ENCODE measurements at regions not wholly inside any gene's neighbourhood (a gene's known extent, or its start where the extent isn't known, plus 50 kb on each side); places are given as distances from the start of the nearest gene placed in this dataset.
"Not testable (repeated sequence)": the region's sequence is repeated elsewhere in the genome, so short reads cannot be mapped to it uniquely, and the experiment has no call there.

DNA sequence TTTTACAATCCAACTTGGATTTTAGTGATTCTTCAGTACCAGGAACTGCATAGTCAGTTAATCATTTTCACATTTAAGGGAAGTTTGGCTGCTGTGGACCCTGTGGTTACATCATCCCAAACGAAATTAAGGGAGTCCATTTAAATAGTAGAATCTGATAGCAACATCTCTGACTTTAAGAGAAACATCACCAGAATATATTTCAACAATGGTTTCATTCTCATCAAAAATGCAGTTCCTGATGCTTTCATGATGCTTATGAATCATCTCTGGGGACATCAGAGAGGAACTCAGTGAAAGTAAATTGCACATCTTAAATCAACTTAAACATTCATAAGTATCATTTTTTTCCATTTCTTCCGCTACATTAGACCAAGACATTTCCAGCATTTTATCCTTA is 1170.7 kb downstream of the FSCB start:
- Mint-ChIP-seq H3K4me3 (no peak overlapping the region), H3K36me3 (ENCODE audit: low read depth) (no peaks in the 10 kb centered on the region), H3K9me3 (peaks cover 7% of the 10 kb centered on the region), H3K27ac (no peak overlapping the region), H3K27me3 (no peaks in the 10 kb centered on the region), H3K4me1 (no peaks in the 10 kb centered on the region)
- ATAC-seq (no peak), DNase-seq (no peak)

DNA sequence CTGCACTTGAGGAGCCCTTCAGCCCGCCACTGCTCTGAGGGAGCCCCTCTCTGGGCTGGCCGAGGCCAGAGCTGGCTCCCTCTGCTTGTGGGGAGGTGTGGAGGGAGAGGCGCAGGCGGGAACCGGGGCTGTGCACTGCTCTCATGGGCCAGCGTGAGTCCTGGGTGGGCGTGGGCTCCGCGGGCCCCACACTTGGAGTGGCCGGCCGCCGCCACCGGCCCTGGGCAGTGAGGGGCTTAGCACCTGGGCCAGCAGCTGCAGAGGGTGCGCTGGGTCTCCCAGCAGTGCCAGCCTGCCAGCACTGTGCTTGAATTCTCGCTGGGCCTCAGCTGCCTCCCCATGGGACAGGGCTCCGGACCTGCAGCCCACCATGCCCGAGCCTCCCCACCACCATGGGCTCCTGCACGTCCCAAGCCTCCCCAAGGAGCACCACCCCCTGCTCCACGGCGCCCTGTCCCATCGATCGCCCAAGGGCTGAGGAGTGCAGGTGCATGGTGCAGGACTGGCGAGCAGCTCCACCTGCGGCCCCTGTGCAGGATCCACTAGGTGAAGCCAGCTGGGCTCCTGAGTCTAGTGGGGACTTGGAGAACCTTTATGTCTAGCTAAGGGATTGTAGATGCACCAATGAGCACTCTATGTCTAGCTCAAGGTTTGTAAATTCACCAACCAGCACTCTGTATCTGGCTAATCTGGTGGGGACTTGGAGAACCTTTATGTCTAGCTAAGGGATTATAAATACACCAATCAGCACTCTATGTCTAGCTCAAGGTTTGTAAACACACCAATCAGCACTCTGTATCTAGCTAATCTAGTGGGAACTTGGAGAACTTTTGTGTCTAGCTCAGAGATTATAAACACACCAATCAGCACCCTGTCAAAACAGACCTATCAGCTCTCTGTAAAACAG is 1180.3 kb downstream of the FSCB start:
- H3K4me1 Mint-ChIP-seq; ATAC-seq; H3K4me3 Mint-ChIP-seq; DNase-seq; H3K27ac Mint-ChIP-seq; H3K36me3 Mint-ChIP-seq (ENCODE audit: low read depth); H3K27me3 Mint-ChIP-seq: not testable (repeated sequence)
- peaks cover 14% of the 10 kb centered on the region for H3K9me3 Mint-ChIP-seq

DNA sequence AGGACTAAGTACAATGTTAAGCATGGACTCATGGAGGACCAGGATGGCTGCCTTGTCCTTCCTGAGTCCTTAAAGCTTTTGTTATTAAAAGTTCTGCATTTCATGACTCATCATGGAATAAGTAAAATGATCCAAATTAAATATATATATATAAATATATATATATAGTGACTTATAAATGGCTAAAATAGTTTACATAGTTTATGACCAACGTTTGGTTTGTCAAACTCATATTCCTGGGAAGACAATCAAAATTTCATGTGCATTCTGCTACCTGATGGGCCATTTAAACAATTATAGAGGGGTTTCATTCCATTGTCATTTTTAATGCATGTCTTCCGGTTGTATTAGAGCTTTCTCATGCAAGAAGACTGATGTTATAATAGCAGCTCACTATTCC is 1190.7 kb downstream of the FSCB start:
- no peaks in the 10 kb centered on the region for H3K4me1 Mint-ChIP-seq
- no peaks in the 10 kb centered on the region for H3K36me3 Mint-ChIP-seq (ENCODE audit: low read depth)
- H3K27ac Mint-ChIP-seq = no peak overlapping the region
- H3K4me3 Mint-ChIP-seq = no peak overlapping the region
- no peaks in the 10 kb centered on the region for H3K27me3 Mint-ChIP-seq
- H3K9me3 Mint-ChIP-seq = peaks cover 15% of the 10 kb centered on the region
- no peak for DNase-seq
- no peak for ATAC-seq

DNA sequence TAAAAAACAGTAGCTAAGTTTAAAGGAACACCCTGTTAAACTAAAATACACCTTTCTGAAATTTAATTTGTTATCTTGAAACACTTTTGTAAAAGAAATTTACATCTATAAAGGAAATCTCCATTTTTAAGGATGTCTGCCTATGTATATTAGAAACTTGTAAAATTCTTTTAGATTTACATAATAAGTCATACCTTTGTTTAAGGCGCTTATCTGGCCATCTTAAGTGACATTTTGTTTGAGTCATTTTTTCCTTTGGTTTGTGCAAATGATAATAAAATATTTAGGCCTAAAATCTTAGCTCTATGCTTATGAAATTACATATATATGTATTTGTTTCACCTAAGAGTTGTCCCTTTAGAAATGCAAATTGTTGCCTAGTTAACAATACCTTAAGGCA is 1193.4 kb downstream of the FSCB start:
- Mint-ChIP-seq H3K27ac (no peak overlapping the region), H3K4me1 (no peaks in the 10 kb centered on the region), H3K9me3 (peaks cover 21% of the 10 kb centered on the region), H3K27me3 (no peaks in the 10 kb centered on the region), H3K4me3 (no peak overlapping the region), H3K36me3 (ENCODE audit: low read depth) (no peaks in the 10 kb centered on the region)
- DNase-seq (no peak), ATAC-seq (no peak)

DNA sequence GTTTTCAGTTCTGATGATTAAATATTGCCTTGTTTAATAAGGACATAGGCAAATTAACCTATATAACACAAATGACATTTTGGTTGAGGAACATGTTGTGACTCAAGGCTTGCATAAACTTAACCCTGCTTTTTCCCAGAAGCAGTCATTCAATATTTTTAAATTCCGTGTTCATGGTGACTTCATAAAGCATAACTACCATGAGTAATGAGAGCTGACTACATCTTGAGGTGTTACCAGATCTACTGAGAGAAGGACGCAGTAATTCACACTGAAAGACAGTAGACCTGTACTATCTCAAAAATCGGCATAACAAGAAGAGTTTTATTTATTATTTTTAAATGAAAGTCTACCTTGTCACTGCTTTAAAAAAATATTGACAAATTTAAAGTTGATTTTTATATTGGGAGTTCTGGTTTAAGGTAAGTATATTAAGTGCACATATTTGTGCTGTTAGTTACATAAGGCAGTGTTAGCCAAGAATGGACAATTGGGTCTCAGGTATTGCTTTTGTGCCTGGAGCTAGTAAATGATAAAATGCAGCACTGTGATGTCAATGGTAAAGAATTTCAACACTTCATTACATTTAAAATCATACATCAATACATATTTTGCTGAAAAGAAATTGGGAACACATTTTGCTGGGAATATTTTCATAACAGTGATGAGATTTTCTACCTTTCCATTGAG is 1198.5 kb downstream of the FSCB start:
- Mint-ChIP-seq H3K9me3 (peaks cover 18% of the 10 kb centered on the region), H3K4me1 (no peaks in the 10 kb centered on the region), H3K27me3 (no peaks in the 10 kb centered on the region), H3K36me3 (ENCODE audit: low read depth) (no peaks in the 10 kb centered on the region), H3K4me3 (no peak overlapping the region), H3K27ac (no peak overlapping the region)
- DNase-seq (no peak), ATAC-seq (no peak)

DNA sequence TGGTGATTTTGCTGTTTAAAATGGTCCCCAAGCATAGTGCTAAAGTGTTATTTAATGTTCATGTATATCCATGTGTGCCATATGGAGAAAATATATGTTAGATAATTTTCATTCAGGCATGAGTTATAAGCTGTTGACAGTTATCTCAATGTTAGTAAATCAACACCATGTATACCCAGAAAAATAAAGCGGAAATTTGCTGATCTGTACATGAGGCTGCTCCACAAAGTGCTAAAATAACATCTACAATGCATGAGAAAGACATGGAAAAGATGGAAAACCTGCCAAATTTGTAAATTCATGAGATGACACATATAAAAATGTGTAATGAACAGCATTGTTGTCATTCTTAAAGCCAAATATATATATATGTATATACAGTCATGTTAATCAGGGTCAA is 1199.2 kb downstream of the FSCB start:
- Mint-ChIP-seq H3K27ac (no peak overlapping the region), H3K4me3 (no peak overlapping the region), H3K9me3 (peaks cover 17% of the 10 kb centered on the region), H3K27me3 (no peaks in the 10 kb centered on the region), H3K36me3 (ENCODE audit: low read depth) (no peaks in the 10 kb centered on the region), H3K4me1 (no peaks in the 10 kb centered on the region)
- ATAC-seq (no peak), DNase-seq (no peak)

DNA sequence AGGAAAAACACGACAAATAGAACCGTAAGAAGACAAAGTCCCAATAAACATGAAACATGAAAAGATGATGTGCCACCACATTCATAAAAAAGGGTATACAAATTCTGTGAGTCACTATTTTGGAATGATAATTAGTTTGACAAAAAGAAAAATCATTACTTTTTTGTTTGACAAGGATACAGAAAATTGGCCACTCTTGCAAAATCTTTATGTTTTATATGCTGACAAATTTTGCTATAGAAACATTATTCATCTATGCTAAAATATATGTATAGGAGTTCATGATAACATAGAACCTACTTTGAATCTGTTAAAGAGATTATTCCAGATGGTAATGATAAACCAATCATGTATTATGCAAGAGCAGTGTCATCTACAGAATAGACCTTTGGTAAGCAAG is 1201.0 kb downstream of the FSCB start:
- Mint-ChIP-seq H3K4me3 (no peak overlapping the region), H3K27me3 (no peaks in the 10 kb centered on the region), H3K9me3 (peaks cover 15% of the 10 kb centered on the region), H3K36me3 (ENCODE audit: low read depth) (no peaks in the 10 kb centered on the region), H3K4me1 (no peaks in the 10 kb centered on the region), H3K27ac (no peak overlapping the region)
- DNase-seq = no peak
- no peak for ATAC-seq

DNA sequence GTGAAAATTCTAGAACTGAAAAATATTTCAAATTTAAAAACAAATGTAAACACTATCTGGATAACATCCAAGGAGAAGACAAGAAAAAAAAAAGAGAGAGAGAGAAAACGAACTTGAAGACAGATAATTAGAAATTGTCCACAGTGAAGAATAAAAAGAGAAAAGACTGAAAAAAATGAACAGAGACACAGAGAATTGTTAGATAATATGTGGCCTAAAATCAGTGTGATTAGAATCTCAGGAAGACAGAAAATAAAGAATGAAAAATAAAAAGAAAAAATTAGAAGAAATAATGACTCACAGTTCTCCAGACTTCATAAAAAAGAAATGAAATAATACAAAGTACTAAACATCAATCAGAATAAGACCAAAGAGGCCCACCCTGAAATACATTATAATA is 1209.3 kb downstream of the FSCB start:
- Mint-ChIP-seq H3K27ac (no peak overlapping the region), H3K9me3 (peaks cover 23% of the 10 kb centered on the region), H3K4me3 (no peak overlapping the region), H3K36me3 (ENCODE audit: low read depth) (no peaks in the 10 kb centered on the region), H3K27me3 (no peaks in the 10 kb centered on the region), H3K4me1 (no peaks in the 10 kb centered on the region)
- ATAC-seq (no peak), DNase-seq (no peak)

DNA sequence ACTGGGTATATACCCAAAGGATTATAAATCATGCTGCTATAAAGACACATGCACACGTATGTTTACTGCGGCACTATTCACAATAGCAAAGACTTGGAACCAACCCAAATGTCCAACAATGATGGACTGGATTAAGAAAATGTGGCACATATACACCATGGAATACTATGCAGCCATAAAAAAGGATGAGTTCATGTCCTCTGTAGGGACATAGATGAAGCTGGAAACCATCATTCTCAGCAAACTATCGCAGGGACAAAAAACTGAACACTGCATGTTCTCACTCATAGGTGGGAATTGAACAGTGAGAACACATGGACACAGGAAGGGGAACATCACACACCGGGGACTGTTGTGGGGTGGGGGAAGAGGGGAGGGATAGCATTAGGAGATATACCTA is 1211.0 kb downstream of the FSCB start:
- H3K4me1 Mint-ChIP-seq; H3K36me3 Mint-ChIP-seq (ENCODE audit: low read depth); H3K27me3 Mint-ChIP-seq; H3K4me3 Mint-ChIP-seq; DNase-seq; H3K27ac Mint-ChIP-seq; ATAC-seq: not testable (repeated sequence)
- peaks cover 24% of the 10 kb centered on the region for H3K9me3 Mint-ChIP-seq

DNA sequence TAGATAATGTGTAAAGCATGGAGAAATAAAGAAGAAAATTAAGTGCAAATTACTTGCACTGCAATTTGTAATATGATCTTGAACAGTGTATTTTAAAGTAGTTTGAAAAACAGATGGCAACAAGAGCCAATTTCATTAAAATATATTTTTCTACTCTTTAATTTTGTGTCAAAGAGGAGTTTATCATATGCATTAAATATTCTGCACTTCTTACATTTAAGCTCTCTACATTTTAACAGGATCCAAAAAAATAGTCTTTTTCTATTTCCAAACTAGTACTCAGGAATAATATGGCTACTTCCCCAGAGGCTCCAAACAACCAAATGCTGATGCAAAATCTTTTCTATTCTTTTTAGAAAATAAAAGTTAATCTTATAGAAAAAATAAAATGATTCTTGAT is 1221.5 kb downstream of the FSCB start:
- Mint-ChIP-seq H3K27ac (no peak overlapping the region), H3K4me1 (no peaks in the 10 kb centered on the region), H3K27me3 (no peaks in the 10 kb centered on the region), H3K4me3 (no peak overlapping the region), H3K9me3 (peaks cover 8% of the 10 kb centered on the region), H3K36me3 (ENCODE audit: low read depth) (no peaks in the 10 kb centered on the region)
- no peak for ATAC-seq
- DNase-seq = no peak

DNA sequence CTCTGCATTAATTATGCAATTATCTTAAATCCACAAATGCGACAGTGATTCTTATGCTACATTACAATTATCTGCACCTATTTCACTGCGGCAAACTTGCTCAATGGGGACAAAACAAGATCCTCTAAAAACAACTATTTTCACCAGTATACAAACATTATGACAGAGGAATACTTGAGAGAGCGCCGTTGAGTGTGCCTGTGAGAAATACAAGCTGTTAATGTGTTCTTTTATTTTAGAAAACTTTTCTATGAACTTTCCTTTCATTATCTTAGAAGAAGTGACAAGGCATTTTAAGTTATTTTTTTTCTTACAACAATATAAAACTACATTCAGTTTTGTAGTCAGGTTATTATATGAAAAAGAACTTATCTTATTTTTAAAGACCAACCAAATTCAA is 1247.0 kb downstream of the FSCB start:
- no peak overlapping the region for H3K4me3 Mint-ChIP-seq
- no peaks in the 10 kb centered on the region for H3K4me1 Mint-ChIP-seq
- ATAC-seq (no peak), DNase-seq (no peak)
- no peaks in the 10 kb centered on the region for H3K36me3 Mint-ChIP-seq (ENCODE audit: low read depth)
- no peak overlapping the region for H3K27ac Mint-ChIP-seq
- H3K27me3 Mint-ChIP-seq = no peaks in the 10 kb centered on the region
- H3K9me3 Mint-ChIP-seq = peaks cover 10% of the 10 kb centered on the region

DNA sequence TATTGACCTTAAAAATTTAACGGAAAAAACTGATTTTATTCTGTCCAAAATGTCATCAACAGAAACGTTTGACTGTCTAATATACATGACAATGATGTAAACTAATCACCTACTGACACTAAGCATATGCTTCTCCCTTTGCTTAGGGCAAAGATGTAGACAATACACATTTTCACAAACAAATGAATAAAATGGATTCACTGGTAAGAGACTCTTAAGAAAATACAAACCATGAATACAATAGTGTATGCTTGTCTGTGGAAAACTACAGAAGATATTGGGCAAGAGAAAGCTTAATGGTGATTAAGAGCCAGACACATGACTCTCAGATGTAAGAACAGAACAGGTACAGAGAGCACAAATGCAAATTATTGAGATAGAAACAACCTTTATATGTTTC is 1248.7 kb downstream of the FSCB start:
- peaks cover 16% of the 10 kb centered on the region for H3K9me3 Mint-ChIP-seq
- no peaks in the 10 kb centered on the region for H3K36me3 Mint-ChIP-seq (ENCODE audit: low read depth)
- no peak for ATAC-seq
- H3K4me3 Mint-ChIP-seq = no peak overlapping the region
- DNase-seq = no peak
- no peak overlapping the region for H3K27ac Mint-ChIP-seq
- H3K27me3 Mint-ChIP-seq = no peaks in the 10 kb centered on the region
- H3K4me1 Mint-ChIP-seq = no peaks in the 10 kb centered on the region

DNA sequence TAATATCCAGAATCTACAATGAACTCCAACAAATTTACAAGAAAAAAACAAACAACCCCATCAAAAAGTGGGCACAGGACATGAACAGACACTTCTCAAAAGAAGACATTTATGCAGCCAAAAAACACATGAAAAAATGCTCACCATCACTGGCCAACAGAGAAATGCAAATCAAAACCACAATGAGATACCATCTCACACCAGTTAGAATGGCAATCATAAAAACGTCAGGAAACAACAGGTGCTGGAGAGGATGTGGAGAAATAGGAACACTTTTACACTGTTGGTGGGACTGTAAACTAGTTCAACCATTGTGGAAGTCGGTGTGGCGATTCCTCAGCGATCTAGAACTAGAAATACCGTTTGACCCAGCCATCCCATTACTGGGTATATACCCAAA is 1250.1 kb downstream of the FSCB start:
- not testable (repeated sequence) for ATAC-seq; H3K4me3 Mint-ChIP-seq; H3K27ac Mint-ChIP-seq; H3K36me3 Mint-ChIP-seq (ENCODE audit: low read depth); H3K27me3 Mint-ChIP-seq; DNase-seq; H3K4me1 Mint-ChIP-seq
- H3K9me3 Mint-ChIP-seq = peaks cover 12% of the 10 kb centered on the region

DNA sequence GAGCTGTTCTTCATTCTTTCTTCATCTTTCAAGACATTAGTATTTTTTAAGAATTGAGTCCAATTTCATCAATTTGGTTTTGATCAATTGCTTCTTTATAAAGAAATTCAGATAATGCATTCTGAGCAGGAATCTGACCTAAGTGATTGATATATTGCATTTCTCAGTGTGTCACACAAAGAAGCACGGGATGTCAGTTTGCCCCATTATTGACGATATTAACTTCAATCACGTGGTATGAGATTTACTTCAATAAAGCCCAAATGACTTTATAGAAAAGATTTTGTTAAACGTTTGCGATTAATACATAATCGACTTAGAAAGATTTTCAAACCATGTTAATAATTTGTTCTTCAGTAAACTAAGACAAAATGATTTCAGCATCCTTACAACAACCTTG is 1254.2 kb downstream of the FSCB start:
- Mint-ChIP-seq H3K36me3 (ENCODE audit: low read depth) (no peaks in the 10 kb centered on the region), H3K27ac (no peak overlapping the region), H3K4me3 (no peak overlapping the region), H3K27me3 (no peaks in the 10 kb centered on the region), H3K9me3 (peaks cover 12% of the 10 kb centered on the region), H3K4me1 (no peaks in the 10 kb centered on the region)
- ATAC-seq (no peak), DNase-seq (no peak)

DNA sequence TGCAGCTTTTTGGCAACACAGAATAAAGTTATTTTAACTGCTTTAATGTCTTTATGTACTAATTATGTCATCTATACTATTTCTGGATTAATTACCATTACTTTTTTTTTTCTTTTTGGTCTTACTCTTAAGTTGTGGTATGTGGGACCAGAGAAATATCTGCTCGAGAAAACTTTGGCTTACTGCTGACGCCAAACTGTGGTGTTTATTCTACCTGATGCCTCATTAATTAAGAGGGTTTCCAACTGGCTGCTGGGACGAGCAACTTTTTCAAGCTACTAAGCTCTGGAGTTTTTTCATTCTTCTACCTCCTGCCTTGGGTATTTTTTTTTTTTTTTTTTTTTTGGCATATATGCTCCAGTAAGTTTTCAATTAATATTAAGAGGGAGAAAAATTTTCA is 1257.5 kb downstream of the FSCB start:
- no peak overlapping the region for H3K27ac Mint-ChIP-seq
- ATAC-seq (no peak), DNase-seq (no peak)
- H3K4me1 Mint-ChIP-seq = no peaks in the 10 kb centered on the region
- H3K27me3 Mint-ChIP-seq = no peaks in the 10 kb centered on the region
- no peak overlapping the region for H3K4me3 Mint-ChIP-seq
- no peaks in the 10 kb centered on the region for H3K36me3 Mint-ChIP-seq (ENCODE audit: low read depth)
- H3K9me3 Mint-ChIP-seq = peaks cover 12% of the 10 kb centered on the region
